Astrocyte (in vitro differentiated cells and primary cell): ENCODE measurements at regions not wholly inside any gene's neighbourhood (a gene's known extent, or its start where the extent isn't known, plus 50 kb on each side); places are given as distances from the start of the nearest gene placed in this dataset.

Experiments used
- DNase-seq: peaks from one replicate; pipeline ENCODE4 v3.0.0-alpha.2; 2010; ENCODE audit warnings: low read depth
- FAIRE-seq: peaks from 2 replicates; lab custom pipeline; 2011; peaks lifted over from hg19 to GRCh38; lab: Jason Lieb, UNC
- H2AFZ ChIP-seq: 2 replicates; pipeline ENCODE4 v1.6.0; 2012; ENCODE audit warnings: low read depth, low read length, inconsistent platforms
- H3K27ac ChIP-seq: 2 replicates; pipeline ENCODE4 v1.5.1; 2011; ENCODE audit warnings: low read depth, low read length, inconsistent platforms
- H3K27me3 ChIP-seq: 2 replicates; pipeline ENCODE4 v1.6.0; 2011; ENCODE audit warnings: low read length, inconsistent platforms; ENCODE audit not compliant: insufficient read depth
- H3K36me3 ChIP-seq: 2 replicates; pipeline ENCODE4 v1.5.1; 2011; ENCODE audit warnings: low read length, inconsistent platforms; ENCODE audit not compliant: insufficient read depth
- H3K4me1 ChIP-seq: 2 replicates; pipeline ENCODE4 v1.5.1; 2011; ENCODE audit warnings: low read length, inconsistent platforms; ENCODE audit not compliant: insufficient read depth
- H3K4me2 ChIP-seq: 2 replicates; pipeline ENCODE4 v1.6.0; 2012; ENCODE audit warnings: low read length, inconsistent platforms
- H3K4me3 ChIP-seq: 2 replicates; pipeline ENCODE4 v1.5.1; 2011; ENCODE audit warnings: low read depth, mild to moderate bottlenecking, low read length, inconsistent platforms; ENCODE audit not compliant: insufficient read depth
- H3K79me2 ChIP-seq: 2 replicates; pipeline ENCODE4 v1.6.0; 2012; ENCODE audit warnings: mild to moderate bottlenecking, low read length, inconsistent platforms; ENCODE audit not compliant: insufficient read depth
- H3K9ac ChIP-seq: 2 replicates; pipeline ENCODE4 v1.6.0; 2012; ENCODE audit warnings: mild to moderate bottlenecking, low read length, inconsistent platforms
- H3K9me3 ChIP-seq: 2 replicates; pipeline ENCODE4 v1.5.1; 2012; ENCODE audit warnings: low read depth, mild to moderate bottlenecking, low read length, inconsistent platforms; ENCODE audit not compliant: insufficient read depth
- H4K20me1 ChIP-seq: 2 replicates; pipeline ENCODE4 v1.6.0; 2012; ENCODE audit warnings: low read length, inconsistent platforms; ENCODE audit not compliant: insufficient read depth
- H3K27ac Mint-ChIP-seq: one replicate; pipeline ENCODE4 v1.8.0; 2021; ENCODE audit warnings: mild to moderate bottlenecking, mixed read lengths; ENCODE audit not compliant: unreplicated experiment
- H3K27me3 Mint-ChIP-seq: one replicate; pipeline ENCODE4 v1.8.0; 2021; ENCODE audit warnings: low read depth, mixed read lengths; ENCODE audit not compliant: unreplicated experiment
- H3K36me3 Mint-ChIP-seq: one replicate; pipeline ENCODE4 v1.8.0; 2021; ENCODE audit warnings: low read depth, mixed read lengths; ENCODE audit not compliant: unreplicated experiment
- H3K4me1 Mint-ChIP-seq: one replicate; pipeline ENCODE4 v1.8.0; 2021; ENCODE audit warnings: low read depth, mixed read lengths; ENCODE audit not compliant: unreplicated experiment
- H3K4me3 Mint-ChIP-seq: one replicate; pipeline ENCODE4 v1.8.0; 2021; ENCODE audit warnings: mild to moderate bottlenecking, moderate library complexity, mixed read lengths; ENCODE audit not compliant: unreplicated experiment
- H3K9me3 Mint-ChIP-seq: one replicate; pipeline ENCODE4 v1.8.0; 2021; ENCODE audit warnings: mild to moderate bottlenecking, mixed read lengths; ENCODE audit not compliant: unreplicated experiment
- EZH2 ChIP-seq: IDR thresholded peaks from 2 replicates; pipeline ENCODE4 v1.6.1; 2012; ENCODE audit warnings: mild to moderate bottlenecking, low read length, inconsistent platforms; ENCODE audit not compliant: insufficient read depth
- TF ChIP-seq, protein P1 (sequence below): IDR thresholded peaks from 2 replicates; pipeline ENCODE4 v1.5.1; 2011; ENCODE audit warnings: low read depth, mild to moderate bottlenecking, inconsistent platforms, low read length, moderate library complexity; ENCODE audit not compliant: insufficient read depth

DNA sequence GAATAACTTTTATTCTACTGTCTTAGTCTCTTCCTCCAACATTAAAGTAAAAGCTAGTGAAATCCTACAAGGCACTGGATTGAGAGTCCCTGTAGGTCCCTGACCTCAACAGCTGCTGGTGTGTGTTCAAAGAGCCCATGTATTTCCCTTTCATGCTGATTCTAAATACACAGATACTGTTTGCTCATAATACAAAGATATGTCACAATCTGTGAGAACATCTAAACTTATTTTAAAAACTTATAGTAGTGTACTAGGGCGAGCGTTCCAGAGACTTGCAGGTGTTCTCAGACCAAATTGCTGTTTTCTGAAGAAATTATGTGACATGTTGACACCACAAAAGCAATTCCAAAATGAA lies 145.9 kb upstream of the LIPC start:
- H3K36me3 Mint-ChIP-seq: no peaks in the 10 kb centered on the region
- H3K4me3 ChIP-seq: no peak overlapping the region
- no peaks in the 10 kb centered on the region for H3K79me2 ChIP-seq
- no peaks in the 10 kb centered on the region for H3K4me1 ChIP-seq
- no peaks in the 10 kb centered on the region for H3K9me3 Mint-ChIP-seq
- no peak overlapping the region for H3K9ac ChIP-seq
- H3K36me3 ChIP-seq: no peaks in the 10 kb centered on the region
- TF ChIP-seq, protein P1, sequence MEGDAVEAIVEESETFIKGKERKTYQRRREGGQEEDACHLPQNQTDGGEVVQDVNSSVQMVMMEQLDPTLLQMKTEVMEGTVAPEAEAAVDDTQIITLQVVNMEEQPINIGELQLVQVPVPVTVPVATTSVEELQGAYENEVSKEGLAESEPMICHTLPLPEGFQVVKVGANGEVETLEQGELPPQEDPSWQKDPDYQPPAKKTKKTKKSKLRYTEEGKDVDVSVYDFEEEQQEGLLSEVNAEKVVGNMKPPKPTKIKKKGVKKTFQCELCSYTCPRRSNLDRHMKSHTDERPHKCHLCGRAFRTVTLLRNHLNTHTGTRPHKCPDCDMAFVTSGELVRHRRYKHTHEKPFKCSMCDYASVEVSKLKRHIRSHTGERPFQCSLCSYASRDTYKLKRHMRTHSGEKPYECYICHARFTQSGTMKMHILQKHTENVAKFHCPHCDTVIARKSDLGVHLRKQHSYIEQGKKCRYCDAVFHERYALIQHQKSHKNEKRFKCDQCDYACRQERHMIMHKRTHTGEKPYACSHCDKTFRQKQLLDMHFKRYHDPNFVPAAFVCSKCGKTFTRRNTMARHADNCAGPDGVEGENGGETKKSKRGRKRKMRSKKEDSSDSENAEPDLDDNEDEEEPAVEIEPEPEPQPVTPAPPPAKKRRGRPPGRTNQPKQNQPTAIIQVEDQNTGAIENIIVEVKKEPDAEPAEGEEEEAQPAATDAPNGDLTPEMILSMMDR: no peak
- no peak for TF ChIP-seq EZH2
- H3K27ac Mint-ChIP-seq: no peak overlapping the region
- no peak overlapping the region for H3K27ac ChIP-seq
- no peak for FAIRE-seq
- no peaks in the 10 kb centered on the region for H3K9me3 ChIP-seq
- no peak overlapping the region for H3K4me2 ChIP-seq
- peaks cover 2% of the 10 kb centered on the region for H3K27me3 Mint-ChIP-seq
- H3K4me3 Mint-ChIP-seq: no peak overlapping the region
- no peaks in the 10 kb centered on the region for H4K20me1 ChIP-seq
- peaks cover 7% of the 10 kb centered on the region for H3K4me1 Mint-ChIP-seq
- H3K27me3 ChIP-seq: no peaks in the 10 kb centered on the region
- no peak for DNase-seq
- H2AFZ ChIP-seq: no peak overlapping the region

DNA sequence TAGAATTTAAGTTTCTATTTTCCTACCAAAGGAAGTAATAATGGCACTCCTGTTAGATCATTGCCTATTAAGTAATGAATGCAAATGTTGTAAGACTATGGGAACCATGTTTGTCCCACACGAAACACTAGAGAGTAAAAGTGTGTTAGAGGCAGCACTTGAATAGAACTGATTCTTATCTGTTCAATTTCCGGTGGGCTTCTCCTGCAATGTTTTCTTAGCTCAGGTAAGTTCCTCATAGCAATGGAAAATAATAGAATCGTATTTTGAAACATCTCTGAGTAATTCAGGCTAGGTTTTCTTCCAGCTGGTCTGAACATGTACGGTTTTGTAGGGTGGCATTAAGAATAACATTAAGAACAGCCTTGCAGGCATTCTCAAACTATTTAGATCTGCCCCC lies 145.3 kb upstream of the LIPC start:
- H3K9ac ChIP-seq: no peak overlapping the region
- H3K27me3 Mint-ChIP-seq: peaks cover 2% of the 10 kb centered on the region

DNA sequence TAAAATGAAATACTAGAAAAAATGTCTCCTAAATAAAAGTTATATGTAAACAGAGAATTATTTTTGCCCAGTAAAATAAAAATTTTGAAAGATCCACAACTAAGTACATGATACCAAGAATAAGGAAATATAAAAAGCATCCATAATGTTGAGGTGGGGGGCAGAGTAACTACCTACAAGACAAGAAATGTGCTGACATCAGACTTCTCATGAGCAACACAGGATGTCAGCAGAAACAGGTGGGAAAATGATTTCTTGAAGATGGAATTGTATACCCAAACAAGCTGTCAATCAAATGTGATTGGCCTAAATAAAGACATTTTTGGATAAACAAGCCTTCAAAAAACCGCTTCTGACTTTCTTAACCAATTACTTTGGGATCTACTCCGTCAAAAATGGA lies 143.9 kb upstream of the LIPC start:
- no peaks in the 10 kb centered on the region for H3K79me2 ChIP-seq
- no peak overlapping the region for H3K9ac ChIP-seq
- no peak for FAIRE-seq
- peaks cover 4% of the 10 kb centered on the region for H3K27me3 Mint-ChIP-seq
- H3K4me2 ChIP-seq: no peak overlapping the region
- H3K9me3 ChIP-seq: no peaks in the 10 kb centered on the region
- no peak overlapping the region for H3K4me3 Mint-ChIP-seq
- no peak overlapping the region for H3K27ac ChIP-seq
- H3K27ac Mint-ChIP-seq: no peak overlapping the region
- no peak overlapping the region for H2AFZ ChIP-seq
- H3K36me3 Mint-ChIP-seq: no peaks in the 10 kb centered on the region
- no peaks in the 10 kb centered on the region for H3K27me3 ChIP-seq
- no peak for DNase-seq
- H3K4me1 Mint-ChIP-seq: peaks cover 2% of the 10 kb centered on the region
- no peaks in the 10 kb centered on the region for H4K20me1 ChIP-seq
- TF ChIP-seq, protein P1: no peak
- no peak for TF ChIP-seq EZH2
- H3K4me1 ChIP-seq: no peaks in the 10 kb centered on the region
- no peak overlapping the region for H3K4me3 ChIP-seq
- H3K36me3 ChIP-seq: no peaks in the 10 kb centered on the region
- H3K9me3 Mint-ChIP-seq: no peaks in the 10 kb centered on the region

More for the DNA sequence above, 145.3 kb upstream of the LIPC start:
- Mint-ChIP-seq H3K4me1 (peaks cover 5% of the 10 kb centered on the region), H3K36me3 (no peaks in the 10 kb centered on the region), H3K9me3 (no peaks in the 10 kb centered on the region), H3K4me3 (no peak overlapping the region), H3K27ac (no peak overlapping the region)
- Histone ChIP-seq H3K27ac (no peak overlapping the region), H3K36me3 (no peaks in the 10 kb centered on the region), H2AFZ (no peak overlapping the region), H4K20me1 (no peaks in the 10 kb centered on the region), H3K4me2 (no peak overlapping the region), H3K27me3 (no peaks in the 10 kb centered on the region), H3K4me3 (no peak overlapping the region), H3K4me1 (no peaks in the 10 kb centered on the region), H3K9me3 (no peaks in the 10 kb centered on the region), H3K79me2 (no peaks in the 10 kb centered on the region)
- no peak for DNase-seq
- TF ChIP-seq, protein P1: no peak
- no peak for TF ChIP-seq EZH2
- no peak for FAIRE-seq
